Heart right ventricle (tissue), 16 donors: ENCODE measurements at regions not wholly inside any gene's neighbourhood (a gene's known extent, or its start where the extent isn't known, plus 50 kb on each side); places are given as distances from the start of the nearest gene placed in this dataset.

Experiments
- ATAC-seq, 8 donors: fragments of 200-7000 bp; cut with Tn5 transposase; one replicate each; pipeline ENCODE4 v1.9.1; 2020; ENCODE audit warnings: mild to moderate bottlenecking in 8 of 8, moderate library complexity in 8 of 8, moderate number of reproducible peaks in 1 of 8
- DNase-seq, 2 donors: peaks; one replicate each; pipeline ENCODE4 v3.0.0-alpha.2; 2020
- H3K27ac ChIP-seq, 10 donors: fragments of 200-600 bp; sonication (generic) in 2 of 10; one replicate each; pipeline versions ENCODE4 v1.5.0 to v1.8.0; 2020 to 2022; ENCODE audit warnings: mild to moderate bottlenecking in 3 of 10
- H3K27me3 ChIP-seq, 7 donors: fragments of 200-600 bp; one replicate each; pipeline ENCODE4 v1.8.0; 2021 to 2022; ENCODE audit warnings: mild to moderate bottlenecking in 2 of 7
- H3K36me3 ChIP-seq, 9 donors: fragments of 200-600 bp; sonication (generic) in 1 of 9; one replicate each; pipeline versions ENCODE4 v1.5.0 to v1.8.0; 2020 to 2022; ENCODE audit warnings: mild to moderate bottlenecking in 2 of 9
- H3K4me1 ChIP-seq, 9 donors: fragments of 200-600 bp; sonication (generic) in 1 of 9; one replicate each; pipeline versions ENCODE4 v1.5.0 to v1.8.0; 2020 to 2022; ENCODE audit warnings: mild to moderate bottlenecking in 4 of 9
- H3K4me3 ChIP-seq, 10 donors: fragments of 200-600 bp; sonication (generic) in 2 of 10; one replicate each; pipeline versions ENCODE4 v1.5.0 to v1.8.0; 2020 to 2022; ENCODE audit warnings: mild to moderate bottlenecking in 7 of 10, moderate library complexity in 2 of 10
- H3K9me3 ChIP-seq, 11 donors: fragments of 200-600 bp in 10 of 11; sonication (generic) in 2 of 11; one replicate each; pipeline versions ENCODE4 v1.5.0 to v1.8.0; 2013 to 2022; ENCODE audit warnings: mild to moderate bottlenecking in 2 of 11, control low read depth in 1 of 11, moderate library complexity in 1 of 11
- CTCF ChIP-seq, 9 donors: fragments of 200-600 bp; sonication (generic) in 2 of 9; IDR thresholded peaks; one replicate each; pipeline versions ENCODE4 v1.5.0 to v1.8.0; 2021 to 2022; ENCODE audit warnings: antibody characterized with exemption in 9 of 9, mild to moderate bottlenecking in 5 of 9, moderate library complexity in 1 of 9
- WGBS, 2 donors: extraction: QIAGEN DNeasy Blood & Tissue Kit; methylation state at CpG; one replicate each; pipeline ENCODE4 v1.1.7; 2013; ENCODE audit warnings: inconsistent platforms in 1 of 2; 5-methylcytosine and 5-hydroxymethylcytosine counted together
- intact Hi-C, 10 donors: fragments of 100-400 bp; cut with DNase I; formaldehyde crosslinking; loops; one replicate each; pipeline versions ENCODE4 v1.11.1 to v1.14.2; 2022
- donor health status: Arrhythmogenic right ventricular cardiomyopathy.
- donor health status: ischemic (EF 13 %, LVEDD 7.1; RV severe dilation, severe dysfunction).
- donor health status: healthy with polysubstance abuse.
- donor health status: DM: no; HTN: yes; CAD: no.
- donor health status: DM: no; HTN: no; CAD: no.
- donor health status: ischemic (EF 25% LVEDD 6.9; RV normal size, moderate dysfunction).
- donor health status: ischemic (EF 25% LVEDD 5.7; RV mildly dilated, moderate dysfunction).
- donor health status: healthy.
- donor health status: DM: yes; HTN: yes; CAD: no.
- donor health status: Ischemic cardiomyopathy.
- donor health status: ischemic (EF 35%, LVEDD 5.7; RV mildly dilated, moderate dysfunction).
- donor health status: nonischemic (EF 11% LVEDD 7.7; RV severe dilation, severe dysfunction).
- donor health status: DM: yes; HTN: yes; CAD: no.
- donor health status: PGD.
- donor health status: ischemic (EF 29% LVEDD 5.4; RV normal size, mild dysfunction).
- donor health status: nonischemic (EF 23%, LVEDD 6.1; RV moderate dilation, normal function).

GRCh38 chr18:67728364-67728763, 211.8 kb upstream of the DSEL start:
- DNase-seq = no peak
- no peaks in the 10 kb centered on the region for H3K4me1 ChIP-seq
- H3K36me3 ChIP-seq = no peaks in the 10 kb centered on the region
- no peaks in the 10 kb centered on the region for H3K27me3 ChIP-seq
- WGBS, 2 donors = 86 to 87% methylated on average over 2 of the region's 2 CpGs
- H3K27ac ChIP-seq = no peak overlapping the region
- no peak for ATAC-seq
- intact Hi-C loops = no loop called here
- no peak for TF ChIP-seq CTCF (IDR thresholded peaks at IDR 0.05)
- H3K9me3 ChIP-seq = peaks cover 0 to 21% (median 0%) of the 10 kb centered on the region in 11 donors
- no peak overlapping the region for H3K4me3 ChIP-seq

- Histone ChIP-seq H3K4me3 (no peak overlapping the region), H3K27me3 (no peaks in the 10 kb centered on the region), H3K4me1 (no peaks in the 10 kb centered on the region), H3K36me3 (no peaks in the 10 kb centered on the region), H3K27ac (no peak overlapping the region), H3K9me3 (peaks cover 0 to 22% (median 0%) of the 10 kb centered on the region in 11 donors)
- intact Hi-C loops = no loop called here
- no peak for TF ChIP-seq CTCF (IDR thresholded peaks at IDR 0.05)
- ATAC-seq = no peak
- DNase-seq = no peak
- 22 to 27% methylated on average over 2 of the region's 2 CpGs for WGBS, 2 donors
Observed at GRCh38 chr18:67726882-67727281, 210.4 kb upstream of the DSEL start.

- WGBS, 2 donors = 75 to 79% methylated on average over 8 of the region's 8 CpGs
- Histone ChIP-seq H3K4me3 (no peak overlapping the region), H3K27ac (no peak overlapping the region), H3K36me3 (no peaks in the 10 kb centered on the region), H3K9me3 (no peaks in the 10 kb centered on the region), H3K4me1 (no peaks in the 10 kb centered on the region), H3K27me3 (no peaks in the 10 kb centered on the region)
- ATAC-seq (no peak), DNase-seq (no peak)
- no peak for TF ChIP-seq CTCF (IDR thresholded peaks at IDR 0.05)
- intact Hi-C loops = loop anchor here in 1 of 10 donors (10.0 kb wide), 1 partner anchor 63 kb away; no protein-coding TSS in a partner anchor
Observed at GRCh38 chr18:67717800-67718199, 201.3 kb upstream of the DSEL start.

- Histone ChIP-seq H3K27ac (no peak overlapping the region), H3K27me3 (no peaks in the 10 kb centered on the region), H3K4me1 (no peaks in the 10 kb centered on the region), H3K36me3 (no peaks in the 10 kb centered on the region), H3K4me3 (no peak overlapping the region), H3K9me3 (no peaks in the 10 kb centered on the region)
- WGBS, 2 donors = 34 to 80% methylated on average over 2 of the region's 2 CpGs
- intact Hi-C loops = loop anchor here in 1 of 10 donors (10.0 kb wide), 1 partner anchor 61 kb away; no protein-coding TSS in a partner anchor
- TF ChIP-seq CTCF (IDR thresholded peaks at IDR 0.05) = no peak
- no peak for DNase-seq
- ATAC-seq = no peak
Observed at GRCh38 chr18:67715567-67715966, 199.0 kb upstream of the DSEL start.
